Activated T-cell treated with anti-CD3 and anti-CD28 coated beads, Interleukin-2, amount 50 U/mL, for 48 hours (primary cell): ENCODE measurements at regions not wholly inside any gene's neighbourhood (a gene's known extent, or its start where the extent isn't known, plus 50 kb on each side); places are given as distances from the start of the nearest gene placed in this dataset.
"Not testable (repeated sequence)": the region's sequence is repeated elsewhere in the genome, so short reads cannot be mapped to it uniquely, and the experiment has no call there.

Experiments used
- DNase-seq, 2 experiments: peaks; one replicate each; pipeline ENCODE4 v3.0.0-alpha.2; 2020

GRCh38 chr3:109678600-109678999 is 341.3 kb upstream of the DPPA4 start:
- DNase-seq, result no peak

DNA sequence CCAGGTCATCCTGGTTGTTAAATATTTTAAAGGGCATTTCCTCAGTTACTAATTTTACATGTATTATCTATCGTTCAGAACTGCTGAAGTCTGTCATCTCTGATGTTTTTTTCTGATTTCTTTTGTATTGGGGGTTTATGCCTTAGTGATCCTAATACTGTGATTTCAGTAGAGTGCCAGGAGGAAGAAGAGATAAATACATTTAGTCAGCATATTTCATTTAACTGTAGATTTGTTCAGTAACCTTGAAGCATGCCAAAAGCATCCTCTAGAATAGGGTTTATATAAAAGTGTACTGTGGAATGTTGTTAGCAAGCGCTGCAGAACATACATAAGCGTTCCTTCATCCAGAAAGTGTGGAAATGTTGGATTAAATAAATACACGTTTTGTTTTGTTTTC is 342.3 kb upstream of the DPPA4 start:
- DNase-seq, result no peak

DNA sequence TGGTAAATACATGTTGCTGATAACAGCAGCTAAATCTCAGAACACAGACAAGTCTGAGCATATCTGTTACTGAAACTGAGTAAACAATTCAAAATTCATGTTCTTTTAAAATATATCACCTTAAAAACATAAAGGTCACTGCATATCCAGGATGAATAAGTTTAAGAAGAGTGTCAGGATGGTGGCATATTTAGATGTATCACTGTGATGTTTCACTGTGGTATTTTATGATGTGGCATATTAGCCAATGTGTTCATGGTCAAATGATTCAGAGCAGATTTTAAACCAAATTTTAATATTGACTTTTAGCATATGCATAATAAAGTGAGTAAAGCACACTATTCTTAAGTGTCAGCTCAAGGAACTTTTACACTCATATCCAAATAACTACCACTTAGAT is 346.4 kb upstream of the DPPA4 start:
- DNase-seq, result no peak

DNA sequence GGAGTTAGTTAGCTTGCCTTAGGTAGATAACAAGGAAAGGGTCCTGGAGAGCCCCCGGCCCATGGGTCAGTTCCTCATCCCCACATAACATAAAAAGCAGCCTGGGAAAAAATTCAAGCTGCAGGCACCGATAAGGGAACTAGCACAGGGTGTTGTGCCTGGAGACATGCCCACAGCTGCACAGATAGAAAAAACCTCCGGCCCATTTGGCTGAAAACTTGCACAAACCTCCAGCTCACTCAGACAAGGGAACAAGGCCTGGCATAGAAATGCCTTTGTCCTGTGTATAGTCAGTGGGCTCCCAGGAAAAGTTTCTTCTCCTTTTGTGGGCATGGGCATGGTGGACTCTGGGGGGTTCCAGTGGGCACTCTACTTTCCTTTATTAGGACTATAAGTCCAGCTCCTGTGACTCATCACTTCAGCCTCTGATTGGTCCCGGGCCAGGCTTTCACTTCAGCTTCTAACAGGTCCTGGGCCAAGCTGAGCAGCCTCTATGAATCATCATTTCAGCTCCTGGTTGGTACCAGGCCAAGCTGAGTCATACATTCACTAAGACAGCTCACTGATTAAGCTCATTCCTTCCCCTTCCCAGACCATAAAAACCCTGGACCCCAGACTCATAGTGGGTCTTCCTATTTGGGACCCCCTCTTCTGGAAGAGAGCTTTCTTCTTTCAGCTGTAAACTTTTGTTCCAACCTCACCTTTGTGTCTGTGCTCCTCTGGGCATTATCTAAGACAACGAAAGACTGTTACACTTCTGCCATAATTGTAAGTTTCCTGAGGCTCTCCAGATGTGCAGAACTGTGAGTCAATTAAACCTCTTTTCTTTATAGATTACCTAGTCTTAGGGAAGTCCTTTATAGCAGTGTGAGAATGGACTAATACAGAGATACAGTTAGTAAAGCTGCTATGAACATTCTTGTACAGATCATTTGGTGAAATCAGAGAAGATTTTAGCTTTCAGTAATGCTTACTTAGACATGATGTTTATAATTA is 348.0 kb upstream of the DPPA4 start:
- DNase-seq, result no peak

DNA sequence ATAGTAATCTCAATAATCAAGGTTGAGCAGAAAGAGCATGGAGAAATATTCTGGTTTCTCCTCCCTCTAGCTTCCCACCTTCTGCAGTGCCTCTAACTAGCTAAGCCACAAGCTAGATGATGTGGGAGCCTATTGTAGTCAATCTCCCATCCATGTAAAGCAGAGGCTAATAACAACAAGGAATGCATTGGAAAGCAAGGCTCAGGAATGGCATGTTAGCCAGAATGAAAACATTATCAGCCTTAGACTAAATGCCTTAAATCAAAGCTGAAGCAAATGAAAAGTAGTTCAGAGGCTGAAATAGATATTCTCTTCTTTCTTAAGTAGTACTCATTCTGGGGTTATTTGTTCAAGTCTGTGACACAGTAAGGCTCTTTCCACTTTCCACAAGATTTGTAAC is 350.3 kb upstream of the DPPA4 start:
- DNase-seq, result no peak

GRCh38 chr3:109696932-109697331 is 359.6 kb upstream of the DPPA4 start:
- DNase-seq, result no peak

DNA sequence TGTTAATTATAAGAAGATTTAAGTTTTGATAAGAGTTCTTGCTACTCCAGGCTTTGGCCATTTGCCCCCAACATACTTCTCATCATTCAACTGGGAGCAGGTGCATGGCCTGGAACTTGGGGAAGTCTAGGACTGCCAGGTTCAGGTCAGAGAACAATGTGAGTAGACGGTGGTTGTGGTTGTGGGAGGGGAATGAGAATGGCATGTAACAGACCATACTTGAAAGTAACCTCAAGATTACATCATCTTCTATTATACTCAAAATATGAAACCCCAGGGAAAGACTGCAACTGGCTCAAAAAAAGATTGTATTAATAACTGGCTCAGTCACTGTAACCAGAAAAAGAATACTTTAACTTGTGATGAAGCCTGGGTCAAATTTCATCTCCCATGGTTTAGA is 364.9 kb upstream of the DPPA4 start:
- DNase-seq, result peak; percentile 26 to 37

GRCh38 chr3:109702976-109703375 is 365.6 kb upstream of the DPPA4 start:
- no peak for DNase-seq

- not testable (repeated sequence) for DNase-seq
These were observed 367.8 kb upstream of the DPPA4 start for GRCh38 chr3:109705133-109705532.

GRCh38 chr3:109707617-109708016 is 370.3 kb upstream of the DPPA4 start:
- DNase-seq, result no peak

DNA sequence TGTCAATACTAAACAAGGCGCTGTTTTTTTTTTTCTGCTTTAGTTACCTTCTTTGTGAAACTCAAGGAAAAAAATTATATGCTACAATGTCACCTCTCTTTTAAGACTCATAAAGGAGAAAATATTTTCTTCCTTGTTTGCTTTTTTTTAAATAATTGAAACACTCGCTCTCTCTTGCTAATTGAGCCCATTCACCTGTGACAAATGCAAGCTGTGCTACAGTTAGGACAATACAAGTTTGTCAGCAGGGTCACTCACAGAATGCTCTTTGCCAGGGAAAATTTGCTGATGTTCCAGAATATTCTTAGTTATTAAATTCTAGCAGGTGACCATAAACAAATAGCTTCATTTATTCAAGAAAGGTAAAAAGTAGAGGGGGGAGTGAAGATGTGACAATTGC is 375.9 kb upstream of the DPPA4 start:
- no peak for DNase-seq

GRCh38 chr3:109715707-109716106 is 378.4 kb upstream of the DPPA4 start:
- no peak for DNase-seq

- DNase-seq, result no peak
These were observed 381.5 kb upstream of the DPPA4 start for GRCh38 chr3:109718850-109719249.

GRCh38 chr3:109728861-109729494 is 391.6 kb upstream of the DPPA4 start:
- DNase-seq, result no peak

GRCh38 chr3:109731639-109732473 is 394.5 kb upstream of the DPPA4 start:
- DNase-seq, result peak; percentile 31 to 38

GRCh38 chr3:109743981-109744380 is 406.6 kb upstream of the DPPA4 start:
- no peak for DNase-seq

- no peak for DNase-seq
These were observed 435.2 kb upstream of the DPPA4 start for GRCh38 chr3:109772520-109772919.

DNA sequence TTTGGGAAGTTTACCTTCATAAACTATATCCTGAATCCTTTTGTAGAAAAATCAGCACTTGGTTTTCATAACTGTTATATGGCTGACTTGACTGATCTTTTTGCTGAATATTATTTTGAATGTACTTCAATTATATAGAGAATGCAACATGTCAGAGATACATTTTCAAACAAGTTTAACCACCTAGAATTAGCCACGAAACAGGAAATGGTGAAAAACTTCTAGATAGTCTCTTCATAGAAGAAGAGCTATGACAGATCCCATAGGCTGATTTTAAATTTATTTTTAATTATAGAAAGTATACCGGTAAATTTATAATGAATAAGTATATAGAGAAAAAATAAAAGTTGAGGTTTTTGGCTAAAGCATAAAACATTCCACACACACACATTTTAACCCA is 436.8 kb upstream of the DPPA4 start:
- no peak for DNase-seq

GRCh38 chr3:109784285-109784684 is 446.9 kb upstream of the DPPA4 start:
- no peak for DNase-seq

DNA sequence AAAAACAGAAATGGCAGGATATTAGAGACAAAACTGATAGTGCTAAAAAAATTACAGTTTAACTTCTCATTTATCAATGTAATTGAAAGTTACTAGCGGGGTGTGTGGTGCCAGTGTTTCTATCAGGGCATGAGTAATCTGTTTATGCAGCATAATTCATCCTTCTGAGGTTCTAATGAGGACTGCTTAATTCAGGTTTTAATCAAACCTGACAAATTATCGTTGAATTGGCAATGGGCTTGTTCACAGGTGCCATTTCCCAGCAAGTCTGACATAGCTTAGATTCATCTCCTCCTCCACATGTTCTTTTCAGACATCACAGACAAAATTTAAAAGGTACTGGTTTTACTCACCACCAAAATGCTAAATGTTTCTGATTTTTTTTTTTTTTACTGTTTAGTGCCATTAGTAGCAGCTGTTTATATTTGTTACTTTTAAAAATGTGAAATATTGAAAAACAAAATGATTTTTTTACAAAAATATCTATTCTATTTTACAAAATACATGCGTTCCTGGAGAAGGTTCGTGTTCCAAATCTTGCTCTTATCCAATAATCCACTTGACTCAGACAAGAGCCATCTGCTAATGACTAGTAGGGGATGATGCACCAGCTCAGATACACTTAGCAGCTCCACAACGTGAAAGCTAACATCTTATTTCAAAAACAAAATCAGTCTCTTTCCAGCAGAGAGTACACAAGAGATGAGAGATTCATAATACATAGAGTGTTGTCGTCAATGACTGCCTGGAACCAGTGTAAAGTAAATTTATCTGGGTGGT is 447.7 kb upstream of the DPPA4 start:
- no peak for DNase-seq

- DNase-seq, result no peak
These were observed 465.9 kb upstream of the DPPA4 start for GRCh38 chr3:109803274-109803673.

DNA sequence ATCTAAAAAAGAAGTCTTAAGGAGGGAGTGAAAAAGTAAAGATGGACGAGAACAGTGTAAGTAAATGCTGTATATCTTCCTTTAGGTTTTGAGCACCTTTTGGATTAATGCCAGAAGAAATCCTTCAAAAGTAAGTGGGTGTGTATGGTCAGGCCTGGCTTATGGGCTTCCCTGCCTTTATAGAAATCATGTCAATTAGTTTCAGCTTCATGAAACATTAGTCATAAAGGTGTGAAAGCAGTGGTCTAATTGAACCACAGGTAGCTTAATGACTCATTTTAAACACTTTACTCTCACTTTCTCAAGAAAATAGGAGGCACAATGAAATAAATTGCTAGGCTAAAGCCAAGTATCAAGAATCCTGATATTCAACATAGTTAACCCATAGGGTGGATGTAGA is 467.4 kb upstream of the DPPA4 start:
- DNase-seq, result no peak

DNA sequence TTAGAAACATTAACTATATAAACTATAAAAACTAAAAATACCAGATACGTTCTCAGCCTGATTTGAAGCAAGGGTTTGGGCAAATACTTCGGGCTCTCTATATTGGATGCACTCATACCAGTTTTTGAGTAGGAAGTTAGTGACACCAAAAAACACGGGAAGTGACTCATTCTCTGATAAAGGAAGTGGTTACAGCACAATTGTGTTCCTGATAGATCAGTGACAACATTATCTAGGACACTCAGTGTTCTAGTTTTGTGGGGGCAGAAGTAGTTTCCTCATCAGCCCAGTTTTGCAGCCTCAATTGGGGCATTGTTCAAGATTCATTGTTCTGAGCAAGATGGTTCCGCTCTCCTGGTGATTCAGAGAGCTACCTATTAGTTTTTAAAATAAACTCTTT is 469.6 kb upstream of the DPPA4 start:
- DNase-seq, result peak in 1 of 2 experiments; percentile 29
